ENCODE measurements at regions not wholly inside any gene's neighbourhood (a gene's known extent, or its start where the extent isn't known, plus 50 kb on each side); places are given as distances from the start of the nearest gene placed in this dataset.

DNA sequence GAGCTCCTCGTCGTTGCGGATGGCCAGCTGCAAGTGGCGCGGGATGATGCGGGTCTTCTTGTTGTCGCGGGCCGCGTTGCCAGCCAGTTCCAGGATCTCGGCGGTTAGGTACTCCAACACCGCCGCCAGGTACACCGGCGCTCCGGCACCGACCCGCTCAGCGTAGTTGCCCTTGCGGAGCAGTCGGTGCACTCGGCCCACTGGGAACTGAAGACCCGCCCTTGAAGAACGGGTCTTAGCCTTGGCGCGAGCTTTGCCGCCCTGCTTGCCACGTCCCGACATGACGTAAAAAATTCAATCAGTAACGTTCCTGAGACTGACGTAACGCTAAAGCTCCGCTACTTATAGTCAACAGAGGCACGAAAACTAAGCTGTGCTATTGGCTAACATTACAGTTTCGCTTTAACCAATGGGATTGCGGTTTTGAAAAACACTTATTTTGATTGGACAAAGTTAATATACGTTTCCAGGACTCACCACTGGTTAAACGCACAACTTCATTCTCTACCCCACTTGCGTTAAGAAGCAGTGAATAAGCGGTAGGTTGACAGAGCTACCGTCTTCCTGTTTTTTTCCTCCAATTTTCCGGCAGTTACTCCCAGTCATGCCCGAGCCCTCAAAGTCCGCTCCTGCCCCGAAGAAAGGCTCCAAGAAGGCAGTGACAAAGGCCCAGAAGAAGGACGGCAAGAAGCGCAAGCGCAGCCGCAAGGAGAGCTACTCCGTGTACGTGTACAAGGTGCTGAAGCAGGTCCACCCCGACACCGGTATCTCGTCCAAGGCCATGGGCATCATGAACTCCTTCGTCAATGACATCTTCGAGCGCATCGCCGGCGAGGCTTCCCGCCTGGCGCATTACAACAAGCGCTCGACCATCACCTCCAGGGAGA lies 73.9 kb downstream of the OR2B2 start:
- H3K27me3 Mint-ChIP-seq (ENCODE audit: insufficient read depth, unreplicated experiment) = no peaks in the 10 kb centered on the region
- H3K9me3 Mint-ChIP-seq (ENCODE audit: unreplicated experiment) = no peaks in the 10 kb centered on the region
- peak; percentile 98 for DNase-seq (ENCODE audit: unreplicated experiment)
- ChIA-PET CTCF (interaction anchor here (0.8 to 3.9 kb wide), 9 partner anchors 17 to 706 kb away, joined by 3 to 29 read pairs (median 3); a partner anchor contains a TSS), POLR2A (interaction anchor here (0.6 to 11.9 kb wide), 54 partner anchors 9 to 1821 kb away, joined by 3 to 826 read pairs (median 7); partner anchors contain the start of genes HFE, TRIM27, ZKSCAN8 and ZNF391)
- no peak for TF ChIP-seq CTCF (IDR thresholded peaks at IDR 0.05; ENCODE audit: unreplicated experiment)
- BruUV-seq (replicated peaks) = TSS peak; percentile 91
- peaks cover 18% of the 10 kb centered on the region for H3K36me3 Mint-ChIP-seq (ENCODE audit: insufficient read depth, unreplicated experiment)
- H3K4me1 Mint-ChIP-seq (ENCODE audit: insufficient read depth, unreplicated experiment) = peaks cover 32% of the 10 kb centered on the region
- H3K27ac Mint-ChIP-seq (ENCODE audit: low read depth, unreplicated experiment) = no peak overlapping the region
- intact Hi-C loops (cut with micrococcal nuclease) = loop anchor here (1.0 kb wide), 2 partner anchors 27 to 57 kb away; a partner anchor contains a TSS
- no peak overlapping the region for H3K4me3 Mint-ChIP-seq (ENCODE audit: unreplicated experiment)

GRCh38 chr6:27837625-27838057 lies 74.6 kb downstream of the OR2B2 start:
- H3K4me3 Mint-ChIP-seq (ENCODE audit: unreplicated experiment) = no peak overlapping the region
- intact Hi-C loops (cut with micrococcal nuclease) = loop anchor here (1.0 kb wide), 2 partner anchors 28 to 58 kb away; a partner anchor contains a TSS
- DNase-seq (ENCODE audit: unreplicated experiment) = peak; percentile 51
- H3K4me1 Mint-ChIP-seq (ENCODE audit: insufficient read depth, unreplicated experiment) = peaks cover 32% of the 10 kb centered on the region
- peaks cover 21% of the 10 kb centered on the region for H3K36me3 Mint-ChIP-seq (ENCODE audit: insufficient read depth, unreplicated experiment)
- no peaks in the 10 kb centered on the region for H3K9me3 Mint-ChIP-seq (ENCODE audit: unreplicated experiment)
- no peak for TF ChIP-seq CTCF (IDR thresholded peaks at IDR 0.05; ENCODE audit: unreplicated experiment)
- TSS peak; percentile 71 for BruUV-seq (replicated peaks)
- H3K27me3 Mint-ChIP-seq (ENCODE audit: insufficient read depth, unreplicated experiment) = no peaks in the 10 kb centered on the region
- POLR2A ChIA-PET = interaction anchor here (0.6 to 11.9 kb wide), 54 partner anchors 8 to 1820 kb away, joined by 3 to 826 read pairs (median 7); partner anchors contain the start of genes HFE, TRIM27, ZNF391 and ZSCAN26
- no peak overlapping the region for H3K27ac Mint-ChIP-seq (ENCODE audit: low read depth, unreplicated experiment)
- CTCF ChIA-PET = interaction anchor here (1.0 to 3.9 kb wide), 7 partner anchors 17 to 57 kb away, joined by 3 to 29 read pairs (median 6); a partner anchor contains a TSS

GRCh38 chr6:27836783-27837624 lies 75.2 kb downstream of the OR2B2 start:
- Mint-ChIP-seq H3K27me3 (ENCODE audit: insufficient read depth, unreplicated experiment) (no peaks in the 10 kb centered on the region), H3K27ac (ENCODE audit: low read depth, unreplicated experiment) (no peak overlapping the region), H3K36me3 (ENCODE audit: insufficient read depth, unreplicated experiment) (peaks cover 21% of the 10 kb centered on the region), H3K4me1 (ENCODE audit: insufficient read depth, unreplicated experiment) (peaks cover 28% of the 10 kb centered on the region), H3K9me3 (ENCODE audit: unreplicated experiment) (no peaks in the 10 kb centered on the region), H3K4me3 (ENCODE audit: unreplicated experiment) (no peak overlapping the region)
- POLR2A ChIA-PET = interaction anchor here (0.6 to 11.9 kb wide), 55 partner anchors 8 to 1819 kb away, joined by 3 to 826 read pairs (median 7); partner anchors contain the start of genes HFE, TRIM27, ZSCAN26 and ZSCAN31
- CTCF ChIA-PET = interaction anchor here (0.8 to 3.9 kb wide), 13 partner anchors 16 to 1811 kb away, joined by 3 to 29 read pairs (median 4); a partner anchor contains a TSS
- BruUV-seq (replicated peaks) = no TSS peak
- intact Hi-C loops (cut with micrococcal nuclease) = no loop called here
- peak; percentile 83 for DNase-seq (ENCODE audit: unreplicated experiment)
- no peak for TF ChIP-seq CTCF (IDR thresholded peaks at IDR 0.05; ENCODE audit: unreplicated experiment)

Data from MCF 10A (cell line).